Pons (tissue), 1 donor: ENCODE measurements at regions not wholly inside any gene's neighbourhood (a gene's known extent, or its start where the extent isn't known, plus 50 kb on each side); places are given as distances from the start of the nearest gene placed in this dataset.
"Not testable (repeated sequence)": the region's sequence is repeated elsewhere in the genome, so short reads cannot be mapped to it uniquely, and the experiment has no call there.

Source experiments
- DNase-seq: peaks from one replicate; pipeline ENCODE4 v3.0.0-alpha.2; 2016; ENCODE audit warnings: low spot score

GRCh38 chr6:134821928-134822864 is 127.7 kb downstream of the ALDH8A1 start:
- peak; percentile 11 for DNase-seq

- no peak for DNase-seq
Observed at GRCh38 chr6:134821397-134821796, 128.5 kb downstream of the ALDH8A1 start.

- DNase-seq, result no peak
Observed at GRCh38 chr6:134819863-134820800, 129.8 kb downstream of the ALDH8A1 start.

- no peak for DNase-seq
Observed at GRCh38 chr6:134819236-134819635, 130.7 kb downstream of the ALDH8A1 start.

- DNase-seq, result no peak
Observed at GRCh38 chr6:134817448-134817847, 132.5 kb downstream of the ALDH8A1 start.

GRCh38 chr6:134816780-134817179 is 133.1 kb downstream of the ALDH8A1 start:
- DNase-seq, result no peak

- DNase-seq, result no peak
Observed at GRCh38 chr6:134816300-134816699, 133.6 kb downstream of the ALDH8A1 start.

- no peak for DNase-seq
Observed at GRCh38 chr6:134814076-134814695, 135.7 kb downstream of the ALDH8A1 start.

- DNase-seq, result no peak
Observed at GRCh38 chr6:134813146-134813545, 136.8 kb downstream of the ALDH8A1 start.

- DNase-seq, result no peak
Observed at GRCh38 chr6:134810402-134810801, 139.5 kb downstream of the ALDH8A1 start.

GRCh38 chr6:134809130-134809529 is 140.8 kb downstream of the ALDH8A1 start:
- DNase-seq, result no peak

- no peak for DNase-seq
Observed at GRCh38 chr6:134806180-134806798, 143.6 kb downstream of the ALDH8A1 start.

- DNase-seq, result no peak
Observed at GRCh38 chr6:134805168-134805567, 144.7 kb downstream of the ALDH8A1 start.

GRCh38 chr6:134804311-134804710 is 145.6 kb downstream of the ALDH8A1 start:
- DNase-seq, result not testable (repeated sequence)

GRCh38 chr6:134802426-134803058 is 147.4 kb downstream of the ALDH8A1 start:
- no peak for DNase-seq

- DNase-seq, result no peak
Observed at GRCh38 chr6:134797400-134798113, 152.3 kb downstream of the ALDH8A1 start.

GRCh38 chr6:134795691-134796090 is 154.2 kb downstream of the ALDH8A1 start:
- DNase-seq, result peak; percentile 37

- DNase-seq, result no peak
Observed at GRCh38 chr6:134795001-134795400, 154.9 kb downstream of the ALDH8A1 start.

- DNase-seq, result not testable (repeated sequence)
Observed at GRCh38 chr6:134791243-134791843, 158.6 kb downstream of the ALDH8A1 start.

GRCh38 chr6:134787261-134787877 is 162.5 kb downstream of the ALDH8A1 start:
- DNase-seq, result no peak
